H9 (cell line): ENCODE measurements at regions not wholly inside any gene's neighbourhood (a gene's known extent, or its start where the extent isn't known, plus 50 kb on each side); places are given as distances from the start of the nearest gene placed in this dataset.

Experiments used
- DNase-seq: peaks from one replicate; pipeline ENCODE4 v3.0.0-alpha.2; 2017
- H2AFZ ChIP-seq: one replicate; pipeline ENCODE4 v1.6.1; 2013; ENCODE audit warnings: mild to moderate bottlenecking, low read length, control low read depth, moderate library complexity
- H2AK5ac ChIP-seq: 2 replicates; pipeline ENCODE4 v1.6.1; 2013; ENCODE audit warnings: low read length, control low read depth, mixed read lengths; ENCODE audit not compliant: insufficient read length
- H2BK120ac ChIP-seq: one replicate; pipeline ENCODE4 v1.6.1; 2013; ENCODE audit warnings: low read depth, mild to moderate bottlenecking, low read length, control low read depth, inconsistent platforms; ENCODE audit not compliant: poor library complexity, severe bottlenecking
- H2BK12ac ChIP-seq: 2 replicates; pipeline ENCODE4 v1.6.1; 2013; ENCODE audit warnings: low read length, control low read depth, mixed read lengths, low read depth; ENCODE audit not compliant: insufficient read length
- H2BK15ac ChIP-seq: 2 replicates; pipeline ENCODE4 v1.6.1; 2013; ENCODE audit warnings: low read depth, low read length, control low read depth
- H2BK20ac ChIP-seq: one replicate; pipeline ENCODE4 v1.6.1; 2013; ENCODE audit warnings: low read depth, mild to moderate bottlenecking, low read length, control low read depth, inconsistent platforms; ENCODE audit not compliant: poor library complexity, severe bottlenecking
- H2BK5ac ChIP-seq: 2 replicates; pipeline ENCODE4 v1.6.1; 2013; ENCODE audit warnings: low read length, control low read depth, mixed read lengths; ENCODE audit not compliant: insufficient read length
- H3K14ac ChIP-seq: 2 replicates; pipeline ENCODE4 v1.6.1; 2013; ENCODE audit warnings: low read length, control low read depth; ENCODE audit not compliant: insufficient read depth
- H3K18ac ChIP-seq: 2 replicates; pipeline ENCODE4 v1.6.1; 2013; ENCODE audit warnings: low read depth, mild to moderate bottlenecking, mixed read lengths, low read length, control low read depth; ENCODE audit not compliant: insufficient read length
- H3K23ac ChIP-seq: 2 replicates; pipeline ENCODE4 v1.6.1; 2013; ENCODE audit warnings: low read length, control low read depth, mixed read lengths, low read depth; ENCODE audit not compliant: insufficient read length
- H3K23me2 ChIP-seq: 2 replicates; pipeline ENCODE4 v1.6.1; 2013; ENCODE audit warnings: low read depth, mild to moderate bottlenecking, mixed read lengths, low read length, control low read depth; ENCODE audit not compliant: insufficient read length, poor library complexity, severe bottlenecking
- H3K27ac ChIP-seq: 2 replicates; pipeline ENCODE4 v1.5.1; 2013; ENCODE audit warnings: low read length, control low read depth, mixed read lengths, low read depth; ENCODE audit not compliant: insufficient read length
- H3K27me3 ChIP-seq: 2 replicates; pipeline ENCODE4 v1.6.1; 2013; ENCODE audit warnings: low read length, control low read depth, inconsistent platforms; ENCODE audit not compliant: insufficient read depth
- H3K4ac ChIP-seq: 2 replicates; pipeline ENCODE4 v1.6.1; 2013; ENCODE audit warnings: low read depth, mild to moderate bottlenecking, control low read depth, inconsistent platforms, low read length, moderate library complexity
- H3K4me1 ChIP-seq: 2 replicates; pipeline ENCODE4 v1.6.1; 2013; ENCODE audit warnings: low read length, control low read depth, inconsistent platforms; ENCODE audit not compliant: insufficient read depth
- H3K4me2 ChIP-seq: 2 replicates; pipeline ENCODE4 v1.6.1; 2013; ENCODE audit warnings: low read length, control low read depth, mixed read lengths; ENCODE audit not compliant: insufficient read length, insufficient read depth
- H3K56ac ChIP-seq: 2 replicates; pipeline ENCODE4 v1.6.1; 2013; ENCODE audit warnings: low read depth, mild to moderate bottlenecking, mixed read lengths, low read length, control low read depth; ENCODE audit not compliant: insufficient read length
- H3K79me1 ChIP-seq: 2 replicates; pipeline ENCODE4 v1.6.1; 2013; ENCODE audit warnings: low read depth, mild to moderate bottlenecking, moderate library complexity, low read length, control low read depth, inconsistent platforms; ENCODE audit not compliant: insufficient read depth, poor library complexity, severe bottlenecking
- H3K79me2 ChIP-seq: 2 replicates; pipeline ENCODE4 v1.6.1; 2013; ENCODE audit warnings: low read length, control low read depth, inconsistent platforms; ENCODE audit not compliant: insufficient read depth
- H3K9ac ChIP-seq: 2 replicates; pipeline ENCODE4 v1.6.1; 2013; ENCODE audit warnings: low read length, control low read depth, mixed read lengths; ENCODE audit not compliant: insufficient read length; ENCODE audit errors: extremely low read depth
- H3K9me3 ChIP-seq: one replicate; pipeline ENCODE4 v1.6.1; 2013; ENCODE audit warnings: low read depth, low read length, inconsistent platforms; ENCODE audit not compliant: control insufficient read depth
- H3T11ph ChIP-seq: one replicate; pipeline ENCODE4 v1.6.1; 2013; ENCODE audit warnings: mild to moderate bottlenecking, low read length, control low read depth, inconsistent platforms
- H4K20me1 ChIP-seq: one replicate; pipeline ENCODE4 v1.6.1; 2013; ENCODE audit not compliant: control insufficient read depth, insufficient read length, insufficient read depth
- H4K5ac ChIP-seq: 2 replicates; pipeline ENCODE4 v1.6.1; 2013; ENCODE audit warnings: low read depth, mild to moderate bottlenecking, mixed read lengths, low read length, control low read depth; ENCODE audit not compliant: insufficient read length
- H4K8ac ChIP-seq: replicated peaks from 2 replicates; pipeline ENCODE4 v1.6.1; 2013; ENCODE audit warnings: low read length, control low read depth, mixed read lengths, low read depth; ENCODE audit not compliant: insufficient read length
- H4K91ac ChIP-seq: 2 replicates; pipeline ENCODE4 v1.6.1; 2013; ENCODE audit warnings: low read depth, mild to moderate bottlenecking, moderate library complexity, mixed read lengths, low read length, control low read depth; ENCODE audit not compliant: insufficient read length
- H3K27ac Mint-ChIP-seq, 3 experiments: 2 replicates in 2 of 3; 3 replicates in 1 of 3; pipeline ENCODE4 v1.8.0; 2020 to 2021; ENCODE audit warnings: mixed read lengths in 3 of 3, mild to moderate bottlenecking in 1 of 3, moderate library complexity in 1 of 3
- H3K27me3 Mint-ChIP-seq: 2 replicates; pipeline ENCODE4 v1.8.0; 2021; ENCODE audit warnings: low read depth, mild to moderate bottlenecking, moderate library complexity, mixed read lengths
- H3K36me3 Mint-ChIP-seq, 3 experiments: 2 replicates in 2 of 3; 3 replicates in 1 of 3; pipeline ENCODE4 v1.8.0; 2020 to 2021; ENCODE audit warnings: low read depth in 3 of 3, mixed read lengths in 3 of 3; ENCODE audit not compliant: insufficient read depth in 1 of 3
- H3K4me1 Mint-ChIP-seq, 2 experiments: 2 replicates each; pipeline ENCODE4 v1.8.0; 2020; ENCODE audit warnings: mixed read lengths in 2 of 2
- H3K4me3 Mint-ChIP-seq, 2 experiments: 2 replicates in 1 of 2; 3 replicates in 1 of 2; pipeline ENCODE4 v1.8.0; 2020 to 2021; ENCODE audit warnings: mild to moderate bottlenecking in 2 of 2, mixed read lengths in 2 of 2, moderate library complexity in 1 of 2
- H3K9me3 Mint-ChIP-seq, 2 experiments: 2 replicates in 1 of 2; 3 replicates in 1 of 2; pipeline ENCODE4 v1.8.0; 2020; ENCODE audit warnings: mild to moderate bottlenecking in 2 of 2, mixed read lengths in 2 of 2, moderate library complexity in 1 of 2
- WGBS: extraction: QIAGEN DNeasy Blood & Tissue Kit; methylation state at CpG from one replicate; pipeline ENCODE4 v1.1.7; 2013; ENCODE audit warnings: missing lambda C conversion rate, low lambda C conversion rate, mixed read lengths; ENCODE audit not compliant: insufficient read length; ENCODE audit errors: extremely low coverage; 5-methylcytosine and 5-hydroxymethylcytosine counted together
- TF ChIP-seq, protein P1 (sequence below): fragments of 200-600 bp; sonication (generic); conservative IDR thresholded peaks from 3 replicates; pipeline ENCODE4 v1.8.0; 2021; ENCODE audit warnings: antibody characterized with exemption, mild to moderate bottlenecking

DNA sequence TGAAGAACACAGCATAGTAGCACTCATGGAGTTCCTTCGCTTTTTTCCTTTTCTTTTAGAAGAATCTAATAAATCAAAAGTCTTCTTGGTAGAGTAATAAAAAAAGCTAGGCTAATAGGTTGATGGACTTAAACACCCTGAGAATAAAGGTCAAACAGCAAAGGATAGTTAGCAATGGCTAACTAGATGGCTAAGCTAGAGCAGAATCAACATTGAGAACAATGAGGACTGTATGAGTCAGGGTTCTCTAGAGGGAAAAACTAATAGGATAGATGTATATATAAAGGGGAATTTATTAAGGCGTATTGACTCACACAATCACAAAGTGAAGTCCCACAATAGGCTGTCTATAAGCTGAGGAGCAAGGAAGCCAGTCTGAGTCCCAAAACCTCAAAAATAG lies 550.9 kb downstream of the GLUD2 start:
- no peak overlapping the region for H3K27ac ChIP-seq
- H3K14ac ChIP-seq, result no peak overlapping the region
- no peaks in the 10 kb centered on the region for H3K27me3 ChIP-seq
- no peak overlapping the region for H2AFZ ChIP-seq
- H2BK15ac ChIP-seq, result no peak overlapping the region
- Mint-ChIP-seq H3K4me3 (no peak overlapping the region), H3K27me3 (no peaks in the 10 kb centered on the region), H3K36me3 (peaks cover 0 to 2% (median 0%) of the 10 kb centered on the region in 3 experiments; a peak in 2 of 7 replicates), H3K27ac (no peak overlapping the region), H3K4me1 (no peaks in the 10 kb centered on the region), H3K9me3 (peaks cover 16 to 61% of the 10 kb centered on the region in 2 experiments)
- H2BK20ac ChIP-seq, result no peak overlapping the region
- no peaks in the 10 kb centered on the region for H3K4me1 ChIP-seq
- TF ChIP-seq, protein P1, sequence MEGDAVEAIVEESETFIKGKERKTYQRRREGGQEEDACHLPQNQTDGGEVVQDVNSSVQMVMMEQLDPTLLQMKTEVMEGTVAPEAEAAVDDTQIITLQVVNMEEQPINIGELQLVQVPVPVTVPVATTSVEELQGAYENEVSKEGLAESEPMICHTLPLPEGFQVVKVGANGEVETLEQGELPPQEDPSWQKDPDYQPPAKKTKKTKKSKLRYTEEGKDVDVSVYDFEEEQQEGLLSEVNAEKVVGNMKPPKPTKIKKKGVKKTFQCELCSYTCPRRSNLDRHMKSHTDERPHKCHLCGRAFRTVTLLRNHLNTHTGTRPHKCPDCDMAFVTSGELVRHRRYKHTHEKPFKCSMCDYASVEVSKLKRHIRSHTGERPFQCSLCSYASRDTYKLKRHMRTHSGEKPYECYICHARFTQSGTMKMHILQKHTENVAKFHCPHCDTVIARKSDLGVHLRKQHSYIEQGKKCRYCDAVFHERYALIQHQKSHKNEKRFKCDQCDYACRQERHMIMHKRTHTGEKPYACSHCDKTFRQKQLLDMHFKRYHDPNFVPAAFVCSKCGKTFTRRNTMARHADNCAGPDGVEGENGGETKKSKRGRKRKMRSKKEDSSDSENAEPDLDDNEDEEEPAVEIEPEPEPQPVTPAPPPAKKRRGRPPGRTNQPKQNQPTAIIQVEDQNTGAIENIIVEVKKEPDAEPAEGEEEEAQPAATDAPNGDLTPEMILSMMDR, result no peak
- H3K9me3 ChIP-seq, result peaks cover 16% of the 10 kb centered on the region
- no peak for DNase-seq
- H3K9ac ChIP-seq, result no peak overlapping the region
- no peak overlapping the region for H3K56ac ChIP-seq
- no peak overlapping the region for H4K5ac ChIP-seq
- H3T11ph ChIP-seq, result no peak overlapping the region
- H3K18ac ChIP-seq, result no peak overlapping the region
- no peak overlapping the region for H4K8ac ChIP-seq
- no peak overlapping the region for H2BK120ac ChIP-seq
- H3K79me2 ChIP-seq, result no peaks in the 10 kb centered on the region
- H3K4me2 ChIP-seq, result no peak overlapping the region
- H4K91ac ChIP-seq, result no peak overlapping the region
- H2BK12ac ChIP-seq, result no peak overlapping the region
- WGBS, result no CpG with 5 or more reads among the region's 2 CpGs
- H3K23me2 ChIP-seq, result no peaks in the 10 kb centered on the region
- H4K20me1 ChIP-seq, result no peaks in the 10 kb centered on the region
- no peaks in the 10 kb centered on the region for H3K79me1 ChIP-seq
- no peak overlapping the region for H2BK5ac ChIP-seq
- H2AK5ac ChIP-seq, result no peak overlapping the region
- no peak overlapping the region for H3K23ac ChIP-seq
- no peak overlapping the region for H3K4ac ChIP-seq
